ENCODE measurements at regions not wholly inside any gene's neighbourhood (a gene's known extent, or its start where the extent isn't known, plus 50 kb on each side); places are given as distances from the start of the nearest gene placed in this dataset.
A peak's percentile ranks its signal among the peaks of the same experiment; 100 is the strongest.

DNA sequence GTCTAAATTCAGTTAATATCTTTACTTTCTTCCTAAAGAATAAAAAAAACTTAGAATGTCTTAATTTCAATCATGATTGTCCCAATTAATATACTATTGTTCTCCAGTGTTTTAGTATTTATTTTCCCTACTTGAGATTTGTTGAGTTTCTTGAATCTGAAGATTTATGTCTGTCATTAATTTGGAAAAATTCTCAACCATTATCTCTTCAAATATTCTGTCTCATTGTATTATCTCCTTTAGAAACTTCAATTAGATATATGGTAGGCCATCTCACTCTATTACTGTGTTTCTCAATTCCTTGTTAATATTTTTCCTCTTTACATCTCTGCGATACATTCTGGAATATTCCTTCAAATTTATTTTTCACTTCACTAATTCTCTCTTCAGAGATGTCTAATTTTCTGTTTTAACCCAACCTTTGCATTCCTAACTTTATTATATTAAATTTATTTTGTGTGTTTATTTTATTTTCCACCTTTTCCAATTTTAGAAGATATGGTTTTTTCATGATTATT lies 268.6 kb downstream of the QKI start:
- Histone ChIP-seq H3K79me2 (no peaks in the 10 kb centered on the region), H4K20me1 (ENCODE audit: insufficient read depth, poor library complexity, severe bottlenecking) (no peaks in the 10 kb centered on the region), H3K9me3 (ENCODE audit: low read depth) (no peaks in the 10 kb centered on the region), H3K4me2 (no peak overlapping the region), H3K4me1 (ENCODE audit: insufficient read depth) (no peaks in the 10 kb centered on the region), H3K36me3 (replicated peaks; ENCODE audit: insufficient read depth, low read depth) (no peaks in the 10 kb centered on the region), H3K27me3 (no peaks in the 10 kb centered on the region), H3K9me2 (replicated peaks; ENCODE audit: insufficient read depth) (no peaks in the 10 kb centered on the region), H3K4me3 (no peak overlapping the region), H2AFZ (no peak overlapping the region), H3K27ac (no peak overlapping the region)
- DNase-seq (ENCODE audit: low spot score): no peak
- WGBS (ENCODE audit: low lambda C conversion rate, missing lambda C conversion rate): 98% methylated on average over 1 of the region's 1 CpG
- TF ChIP-seq EZH2phosphoT487 (IDR thresholded peaks at IDR 0.05; ENCODE audit: low read depth, severe bottlenecking, unreplicated experiment) (no peak), EZH2 (IDR thresholded peaks at IDR 0.05; ENCODE audit: borderline replicate concordance) (no peak)
- TF ChIP-seq, protein P1, sequence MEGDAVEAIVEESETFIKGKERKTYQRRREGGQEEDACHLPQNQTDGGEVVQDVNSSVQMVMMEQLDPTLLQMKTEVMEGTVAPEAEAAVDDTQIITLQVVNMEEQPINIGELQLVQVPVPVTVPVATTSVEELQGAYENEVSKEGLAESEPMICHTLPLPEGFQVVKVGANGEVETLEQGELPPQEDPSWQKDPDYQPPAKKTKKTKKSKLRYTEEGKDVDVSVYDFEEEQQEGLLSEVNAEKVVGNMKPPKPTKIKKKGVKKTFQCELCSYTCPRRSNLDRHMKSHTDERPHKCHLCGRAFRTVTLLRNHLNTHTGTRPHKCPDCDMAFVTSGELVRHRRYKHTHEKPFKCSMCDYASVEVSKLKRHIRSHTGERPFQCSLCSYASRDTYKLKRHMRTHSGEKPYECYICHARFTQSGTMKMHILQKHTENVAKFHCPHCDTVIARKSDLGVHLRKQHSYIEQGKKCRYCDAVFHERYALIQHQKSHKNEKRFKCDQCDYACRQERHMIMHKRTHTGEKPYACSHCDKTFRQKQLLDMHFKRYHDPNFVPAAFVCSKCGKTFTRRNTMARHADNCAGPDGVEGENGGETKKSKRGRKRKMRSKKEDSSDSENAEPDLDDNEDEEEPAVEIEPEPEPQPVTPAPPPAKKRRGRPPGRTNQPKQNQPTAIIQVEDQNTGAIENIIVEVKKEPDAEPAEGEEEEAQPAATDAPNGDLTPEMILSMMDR (IDR thresholded peaks at IDR 0.05; ENCODE audit: poor library complexity): no peak

DNA sequence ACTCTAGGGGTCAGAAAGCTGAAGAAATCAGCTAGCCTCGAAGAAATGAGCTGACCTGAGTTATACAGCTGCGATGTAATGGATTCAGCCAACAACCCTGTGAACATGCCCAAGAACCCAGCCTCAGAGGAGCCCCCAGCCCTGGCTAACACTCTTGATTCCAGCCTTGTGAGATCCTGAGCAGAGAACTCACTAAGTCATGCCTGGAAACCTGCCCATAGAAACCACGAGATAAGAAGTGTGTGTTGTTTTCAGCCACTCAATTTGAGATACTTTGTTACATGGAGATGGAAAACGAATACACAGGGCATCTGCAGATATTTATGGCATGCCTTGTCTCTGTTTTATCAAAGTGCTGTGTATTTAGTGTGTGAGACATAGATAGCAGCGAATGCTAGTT lies 265.2 kb downstream of the QKI start:
- Histone ChIP-seq H3K4me1 (ENCODE audit: insufficient read depth) (no peaks in the 10 kb centered on the region), H3K79me2 (no peaks in the 10 kb centered on the region), H2AFZ (no peak overlapping the region), H3K9me2 (replicated peaks; ENCODE audit: insufficient read depth) (no peaks in the 10 kb centered on the region), H3K36me3 (replicated peaks; ENCODE audit: insufficient read depth, low read depth) (no peaks in the 10 kb centered on the region), H3K9me3 (ENCODE audit: low read depth) (no peaks in the 10 kb centered on the region), H3K4me2 (no peak overlapping the region), H3K4me3 (no peak overlapping the region), H4K20me1 (ENCODE audit: insufficient read depth, poor library complexity, severe bottlenecking) (no peaks in the 10 kb centered on the region), H3K27ac (no peak overlapping the region), H3K27me3 (no peaks in the 10 kb centered on the region)
- TF ChIP-seq EZH2 (IDR thresholded peaks at IDR 0.05; ENCODE audit: borderline replicate concordance): no peak
- TF ChIP-seq, protein P1 (IDR thresholded peaks at IDR 0.05; ENCODE audit: poor library complexity): no peak
- 52% methylated on average over 5 of the region's 5 CpGs for WGBS (ENCODE audit: low lambda C conversion rate, missing lambda C conversion rate)
- DNase-seq (ENCODE audit: low spot score): peak; percentile 30

DNA sequence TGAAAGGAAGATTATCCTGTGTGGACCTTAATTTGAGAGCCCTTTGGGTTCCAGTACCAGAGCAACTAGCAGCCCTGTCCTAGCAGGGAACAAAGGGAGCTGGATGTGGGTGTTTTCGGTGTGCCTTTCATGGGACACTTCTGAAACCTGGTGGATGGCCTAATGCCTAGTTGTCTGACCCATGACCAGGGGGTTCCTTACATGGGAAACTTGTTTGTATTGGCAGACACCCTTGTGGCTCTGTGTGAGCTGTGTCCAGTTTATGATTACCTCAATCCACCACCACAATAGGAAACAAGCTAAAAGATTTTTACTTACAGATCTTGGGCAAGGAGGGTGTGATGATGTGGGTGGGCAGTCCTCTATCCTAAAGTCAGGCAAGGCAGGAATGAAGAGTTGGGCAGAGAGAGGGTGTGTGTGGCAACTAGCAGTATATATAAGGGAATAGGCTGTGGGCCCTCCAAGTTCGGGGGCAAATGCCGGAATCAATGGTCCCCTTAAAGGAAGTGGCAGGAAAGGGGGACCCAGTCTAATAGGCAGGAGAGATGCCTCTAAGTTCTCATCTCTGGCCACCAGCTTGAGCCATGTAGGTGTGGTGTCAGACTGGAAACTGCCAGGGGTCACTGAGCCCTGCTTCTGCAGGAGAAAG lies 264.6 kb downstream of the QKI start:
- Histone ChIP-seq H3K79me2 (no peaks in the 10 kb centered on the region), H3K9me2 (replicated peaks; ENCODE audit: insufficient read depth) (no peaks in the 10 kb centered on the region), H3K4me3 (no peak overlapping the region), H3K4me2 (no peak overlapping the region), H3K36me3 (replicated peaks; ENCODE audit: insufficient read depth, low read depth) (no peaks in the 10 kb centered on the region), H2AFZ (no peak overlapping the region), H3K27me3 (no peaks in the 10 kb centered on the region), H3K27ac (no peak overlapping the region), H3K9me3 (ENCODE audit: low read depth) (no peaks in the 10 kb centered on the region), H4K20me1 (ENCODE audit: insufficient read depth, poor library complexity, severe bottlenecking) (no peaks in the 10 kb centered on the region), H3K4me1 (ENCODE audit: insufficient read depth) (no peaks in the 10 kb centered on the region)
- TF ChIP-seq, protein P1 (IDR thresholded peaks at IDR 0.05; ENCODE audit: poor library complexity): no peak
- TF ChIP-seq EZH2 (IDR thresholded peaks at IDR 0.05; ENCODE audit: borderline replicate concordance): no peak
- no peak for TF ChIP-seq EZH2phosphoT487 (IDR thresholded peaks at IDR 0.05; ENCODE audit: low read depth, severe bottlenecking, unreplicated experiment)
- no peak for DNase-seq (ENCODE audit: low spot score)
- 96% methylated on average over 3 of the region's 3 CpGs for WGBS (ENCODE audit: low lambda C conversion rate, missing lambda C conversion rate)
